ENCODE measurements at regions not wholly inside any gene's neighbourhood (a gene's known extent, or its start where the extent isn't known, plus 50 kb on each side); places are given as distances from the start of the nearest gene placed in this dataset.

- no peak for TF ChIP-seq CTCF (IDR thresholded peaks at IDR 0.05)
- no peak for TF ChIP-seq POLR2A (IDR thresholded peaks at IDR 0.05)
Measured at GRCh38 chr15:98164571-98164970, 204.1 kb downstream of the ARRDC4 start.
